WTC11 (cell line): ENCODE measurements at regions not wholly inside any gene's neighbourhood (a gene's known extent, or its start where the extent isn't known, plus 50 kb on each side); places are given as distances from the start of the nearest gene placed in this dataset.

Experiments used
- ATAC-seq: fragments of 200-7000 bp; cut with Tn5 transposase; 2 replicates; pipeline ENCODE4 v1.10.0; 2021; ENCODE audit warnings: mild to moderate bottlenecking, moderate library complexity
- CTCF ChIA-PET: fragments of 300-600 bp; sonication (Branson Sonifier 250); formaldehyde crosslinking; loops from one replicate; lab custom pipeline; 2021; ENCODE audit warnings: antibody characterized with exemption; lab: Charles Lee
- POLR2A ChIA-PET: fragments of 350-600 bp; sonication (Branson Sonifier 250); formaldehyde crosslinking; loops from one replicate; lab custom pipeline; 2021; ENCODE audit warnings: antibody characterized with exemption; lab: Charles Lee
- DNase-seq: peaks from one replicate; pipeline ENCODE4 v3.0.0; 2021; ENCODE audit warnings: low spot score
- H3K27ac Mint-ChIP-seq: 2 replicates; pipeline ENCODE4 v1.8.0; 2021; ENCODE audit warnings: mixed read lengths
- H3K27me3 Mint-ChIP-seq: 2 replicates; pipeline ENCODE4 v1.8.0; 2021; ENCODE audit warnings: low read depth, mild to moderate bottlenecking, moderate library complexity, mixed read lengths
- H3K36me3 Mint-ChIP-seq: 2 replicates; pipeline ENCODE4 v1.8.0; 2021; ENCODE audit warnings: mixed read lengths
- H3K4me1 Mint-ChIP-seq: 2 replicates; pipeline ENCODE4 v1.8.0; 2022; ENCODE audit warnings: mixed read lengths
- H3K4me3 Mint-ChIP-seq: 2 replicates; pipeline ENCODE4 v1.8.0; 2021; ENCODE audit warnings: mild to moderate bottlenecking, moderate library complexity, mixed read lengths
- H3K9me3 Mint-ChIP-seq: 2 replicates; pipeline ENCODE4 v1.8.0; 2021; ENCODE audit warnings: mixed read lengths
- ELF4 ChIP-seq: sonication (generic); formaldehyde crosslinking; IDR thresholded peaks from 2 replicates; pipeline ENCODE4 v1.8.1; 2022; ENCODE audit warnings: low read depth, mild to moderate bottlenecking, moderate library complexity, missing genetic modification reagents
- ESRRA ChIP-seq: sonication (generic); formaldehyde crosslinking; IDR thresholded peaks from 2 replicates; pipeline ENCODE4 v1.8.1; 2022; ENCODE audit warnings: mild to moderate bottlenecking, missing genetic modification reagents, borderline replicate concordance
- FOXJ3 ChIP-seq: sonication (generic); formaldehyde crosslinking; IDR thresholded peaks from 2 replicates; pipeline ENCODE4 v1.9.0; 2021; ENCODE audit warnings: missing genetic modification reagents, mild to moderate bottlenecking, borderline replicate concordance
- GABPB1 ChIP-seq: sonication (generic); formaldehyde crosslinking; IDR thresholded peaks from 2 replicates; pipeline ENCODE4 v1.8.1; 2023; ENCODE audit warnings: mild to moderate bottlenecking, missing genetic modification reagents
- SMAD3 ChIP-seq: sonication (generic); formaldehyde crosslinking; IDR thresholded peaks from 2 replicates; pipeline ENCODE4 v1.8.0; 2022; ENCODE audit warnings: missing genetic modification reagents, mild to moderate bottlenecking, borderline replicate concordance
- SOX15 ChIP-seq: fragments of 250-450 bp; sonication (Bioruptor Pico); IDR thresholded peaks from 2 replicates; pipeline ENCODE4 v1.9.0; 2021; ENCODE audit warnings: mild to moderate bottlenecking
- ZNF317 ChIP-seq: sonication (generic); formaldehyde crosslinking; IDR thresholded peaks from 2 replicates; pipeline ENCODE4 v1.8.1; 2023; ENCODE audit warnings: low read depth, mild to moderate bottlenecking, moderate library complexity, missing genetic modification reagents, borderline replicate concordance
- ZNF671 ChIP-seq: fragments of 250-450 bp; sonication (Bioruptor Pico); IDR thresholded peaks from 2 replicates; pipeline ENCODE4 v1.8.0; 2021; ENCODE audit warnings: mild to moderate bottlenecking
- TF ChIP-seq, protein P1 (sequence below): fragments of 250-450 bp; sonication (Bioruptor Pico); conservative IDR thresholded peaks from 2 replicates; pipeline ENCODE4 v1.9.0; 2021; ENCODE audit warnings: mild to moderate bottlenecking
- TF ChIP-seq, protein P2 (sequence below): fragments of 250-450 bp; sonication (Bioruptor Pico); IDR thresholded peaks from 2 replicates; pipeline ENCODE4 v1.9.0; 2021; ENCODE audit warnings: moderate library complexity, mild to moderate bottlenecking, inconsistent platforms, borderline replicate concordance
- TF ChIP-seq, protein P3 (sequence below): sonication (generic); formaldehyde crosslinking; IDR thresholded peaks from 2 replicates; pipeline ENCODE4 v1.8.0; 2023; ENCODE audit warnings: missing genetic modification reagents, mild to moderate bottlenecking, borderline replicate concordance
- TF ChIP-seq, protein P4 (sequence below): sonication (generic); formaldehyde crosslinking; IDR thresholded peaks from 2 replicates; pipeline ENCODE4 v1.8.1; 2022; ENCODE audit warnings: low read depth, mild to moderate bottlenecking, moderate library complexity, missing genetic modification reagents, borderline replicate concordance
- TF ChIP-seq, protein P5 (sequence below): sonication (generic); formaldehyde crosslinking; conservative IDR thresholded peaks from 2 replicates; pipeline ENCODE4 v1.8.1; 2022; ENCODE audit warnings: mild to moderate bottlenecking, missing genetic modification reagents
- TF ChIP-seq, protein P6 (sequence below): sonication (generic); formaldehyde crosslinking; IDR thresholded peaks from 2 replicates; pipeline ENCODE4 v1.8.1; 2023; ENCODE audit warnings: mild to moderate bottlenecking, missing genetic modification reagents

DNA sequence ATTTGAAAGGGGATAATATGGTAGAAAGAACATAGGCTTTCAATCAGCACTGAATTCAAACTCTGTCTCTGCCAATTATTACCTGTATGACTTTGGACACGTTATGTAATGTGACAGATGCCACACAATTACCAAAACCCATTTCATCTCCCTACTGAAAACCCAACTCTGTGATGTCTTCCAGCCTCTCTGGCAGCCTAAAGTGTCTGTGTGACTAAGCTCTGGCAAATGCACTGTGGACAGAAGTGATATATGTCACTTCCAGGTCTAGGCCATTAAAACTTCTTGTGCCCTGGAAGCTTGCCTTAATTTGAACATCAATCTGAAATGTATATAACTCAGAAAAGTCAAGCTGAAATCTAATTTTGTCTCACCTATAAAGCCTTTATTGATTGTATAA, 552.0 kb downstream of the RFC3 start (continued):
- TF ChIP-seq, protein P1, sequence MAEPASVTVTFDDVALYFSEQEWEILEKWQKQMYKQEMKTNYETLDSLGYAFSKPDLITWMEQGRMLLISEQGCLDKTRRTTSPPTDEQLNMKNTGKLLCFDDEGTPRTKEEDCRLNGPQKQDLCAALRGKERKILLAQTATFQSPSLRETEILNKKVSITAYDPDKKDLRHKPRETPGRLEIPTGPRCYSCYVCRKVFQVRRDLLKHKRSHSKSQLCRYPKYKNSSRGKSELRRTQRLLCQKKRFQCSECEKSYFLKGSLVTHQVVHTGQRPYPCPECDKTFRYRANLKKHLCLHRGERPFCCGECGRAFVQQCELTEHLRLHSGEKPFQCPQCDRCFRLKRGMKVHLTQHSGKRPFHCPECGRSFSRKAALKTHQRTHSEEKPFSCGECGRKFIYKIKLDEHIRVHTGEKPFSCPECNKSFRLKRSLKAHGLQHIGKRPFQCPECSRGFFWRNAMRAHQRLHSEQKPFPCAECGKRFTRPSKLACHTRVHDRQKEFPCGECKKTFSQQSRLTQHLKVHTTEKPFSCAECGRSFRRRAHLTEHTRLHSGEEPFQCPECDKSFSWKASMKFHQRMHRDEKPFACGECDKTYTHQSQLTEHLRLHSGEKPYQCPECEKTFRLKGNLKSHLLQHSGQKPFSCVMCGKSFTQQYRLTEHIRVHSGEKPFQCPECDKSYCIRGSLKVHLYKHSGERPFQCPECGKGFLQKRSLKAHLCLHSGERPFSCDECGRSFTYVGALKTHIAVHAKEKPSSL: no peak
- TF ChIP-seq, protein P2, sequence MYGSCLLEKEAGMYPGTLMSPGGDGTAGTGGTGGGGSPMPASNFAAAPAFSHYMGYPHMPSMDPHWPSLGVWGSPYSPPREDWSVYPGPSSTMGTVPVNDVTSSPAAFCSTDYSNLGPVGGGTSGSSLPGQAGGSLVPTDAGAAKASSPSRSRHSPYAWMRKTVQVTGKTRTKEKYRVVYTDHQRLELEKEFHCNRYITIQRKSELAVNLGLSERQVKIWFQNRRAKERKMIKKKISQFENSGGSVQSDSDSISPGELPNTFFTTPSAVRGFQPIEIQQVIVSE (CRISPR knock-in tag): no peak
- no peak for TF ChIP-seq ESRRA (CRISPR knock-in tag)
- TF ChIP-seq ZNF317: no peak
- TF ChIP-seq ELF4: no peak
- no peak for TF ChIP-seq SMAD3 (CRISPR knock-in tag)
- TF ChIP-seq, protein P3, sequence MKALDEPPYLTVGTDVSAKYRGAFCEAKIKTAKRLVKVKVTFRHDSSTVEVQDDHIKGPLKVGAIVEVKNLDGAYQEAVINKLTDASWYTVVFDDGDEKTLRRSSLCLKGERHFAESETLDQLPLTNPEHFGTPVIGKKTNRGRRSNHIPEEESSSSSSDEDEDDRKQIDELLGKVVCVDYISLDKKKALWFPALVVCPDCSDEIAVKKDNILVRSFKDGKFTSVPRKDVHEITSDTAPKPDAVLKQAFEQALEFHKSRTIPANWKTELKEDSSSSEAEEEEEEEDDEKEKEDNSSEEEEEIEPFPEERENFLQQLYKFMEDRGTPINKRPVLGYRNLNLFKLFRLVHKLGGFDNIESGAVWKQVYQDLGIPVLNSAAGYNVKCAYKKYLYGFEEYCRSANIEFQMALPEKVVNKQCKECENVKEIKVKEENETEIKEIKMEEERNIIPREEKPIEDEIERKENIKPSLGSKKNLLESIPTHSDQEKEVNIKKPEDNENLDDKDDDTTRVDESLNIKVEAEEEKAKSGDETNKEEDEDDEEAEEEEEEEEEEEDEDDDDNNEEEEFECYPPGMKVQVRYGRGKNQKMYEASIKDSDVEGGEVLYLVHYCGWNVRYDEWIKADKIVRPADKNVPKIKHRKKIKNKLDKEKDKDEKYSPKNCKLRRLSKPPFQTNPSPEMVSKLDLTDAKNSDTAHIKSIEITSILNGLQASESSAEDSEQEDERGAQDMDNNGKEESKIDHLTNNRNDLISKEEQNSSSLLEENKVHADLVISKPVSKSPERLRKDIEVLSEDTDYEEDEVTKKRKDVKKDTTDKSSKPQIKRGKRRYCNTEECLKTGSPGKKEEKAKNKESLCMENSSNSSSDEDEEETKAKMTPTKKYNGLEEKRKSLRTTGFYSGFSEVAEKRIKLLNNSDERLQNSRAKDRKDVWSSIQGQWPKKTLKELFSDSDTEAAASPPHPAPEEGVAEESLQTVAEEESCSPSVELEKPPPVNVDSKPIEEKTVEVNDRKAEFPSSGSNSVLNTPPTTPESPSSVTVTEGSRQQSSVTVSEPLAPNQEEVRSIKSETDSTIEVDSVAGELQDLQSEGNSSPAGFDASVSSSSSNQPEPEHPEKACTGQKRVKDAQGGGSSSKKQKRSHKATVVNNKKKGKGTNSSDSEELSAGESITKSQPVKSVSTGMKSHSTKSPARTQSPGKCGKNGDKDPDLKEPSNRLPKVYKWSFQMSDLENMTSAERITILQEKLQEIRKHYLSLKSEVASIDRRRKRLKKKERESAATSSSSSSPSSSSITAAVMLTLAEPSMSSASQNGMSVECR: no peak
- TF ChIP-seq, all 79 proteins: peak for 0

DNA sequence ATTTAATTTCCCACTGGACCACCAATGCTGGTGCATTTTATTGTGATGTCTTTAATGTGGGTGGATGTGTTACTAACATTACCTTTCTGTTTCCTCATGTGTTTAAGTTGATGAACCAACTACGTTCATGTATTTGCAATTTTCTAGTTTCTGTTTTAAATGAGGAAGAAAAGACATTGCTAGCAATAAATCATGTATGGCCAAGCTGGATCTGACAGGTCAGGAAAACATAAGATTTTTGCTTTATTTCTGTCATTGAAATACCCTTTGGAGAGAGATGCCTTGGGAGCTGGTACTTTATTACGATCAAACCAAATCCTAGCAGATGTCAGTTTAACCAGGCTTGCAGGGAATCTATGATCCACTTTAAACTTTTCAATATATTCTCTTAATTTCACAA, 553.2 kb downstream of the RFC3 start:
- peaks cover 10% of the 10 kb centered on the region for H3K36me3 Mint-ChIP-seq

More for the DNA sequence above, 553.2 kb downstream of the RFC3 start:
- ATAC-seq (no peak), DNase-seq (no peak)
- H3K4me1 Mint-ChIP-seq: peaks cover 13% of the 10 kb centered on the region
- TF ChIP-seq ZNF671 (CRISPR knock-in tag) (no peak), GABPB1 (no peak), FOXJ3 (CRISPR knock-in tag) (no peak), SOX15 (CRISPR knock-in tag) (no peak)
- TF ChIP-seq, protein P4, sequence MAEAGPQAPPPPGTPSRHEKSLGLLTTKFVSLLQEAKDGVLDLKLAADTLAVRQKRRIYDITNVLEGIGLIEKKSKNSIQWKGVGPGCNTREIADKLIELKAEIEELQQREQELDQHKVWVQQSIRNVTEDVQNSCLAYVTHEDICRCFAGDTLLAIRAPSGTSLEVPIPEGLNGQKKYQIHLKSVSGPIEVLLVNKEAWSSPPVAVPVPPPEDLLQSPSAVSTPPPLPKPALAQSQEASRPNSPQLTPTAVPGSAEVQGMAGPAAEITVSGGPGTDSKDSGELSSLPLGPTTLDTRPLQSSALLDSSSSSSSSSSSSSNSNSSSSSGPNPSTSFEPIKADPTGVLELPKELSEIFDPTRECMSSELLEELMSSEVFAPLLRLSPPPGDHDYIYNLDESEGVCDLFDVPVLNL (CRISPR knock-in tag): no peak
- TF ChIP-seq, protein P3: no peak
- TF ChIP-seq, protein P5, sequence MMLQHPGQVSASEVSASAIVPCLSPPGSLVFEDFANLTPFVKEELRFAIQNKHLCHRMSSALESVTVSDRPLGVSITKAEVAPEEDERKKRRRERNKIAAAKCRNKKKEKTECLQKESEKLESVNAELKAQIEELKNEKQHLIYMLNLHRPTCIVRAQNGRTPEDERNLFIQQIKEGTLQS (CRISPR knock-in tag): no peak
- TF ChIP-seq, protein P6, sequence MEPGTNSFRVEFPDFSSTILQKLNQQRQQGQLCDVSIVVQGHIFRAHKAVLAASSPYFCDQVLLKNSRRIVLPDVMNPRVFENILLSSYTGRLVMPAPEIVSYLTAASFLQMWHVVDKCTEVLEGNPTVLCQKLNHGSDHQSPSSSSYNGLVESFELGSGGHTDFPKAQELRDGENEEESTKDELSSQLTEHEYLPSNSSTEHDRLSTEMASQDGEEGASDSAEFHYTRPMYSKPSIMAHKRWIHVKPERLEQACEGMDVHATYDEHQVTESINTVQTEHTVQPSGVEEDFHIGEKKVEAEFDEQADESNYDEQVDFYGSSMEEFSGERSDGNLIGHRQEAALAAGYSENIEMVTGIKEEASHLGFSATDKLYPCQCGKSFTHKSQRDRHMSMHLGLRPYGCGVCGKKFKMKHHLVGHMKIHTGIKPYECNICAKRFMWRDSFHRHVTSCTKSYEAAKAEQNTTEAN (CRISPR knock-in tag): no peak
- no peak overlapping the region for H3K27ac Mint-ChIP-seq
- H3K9me3 Mint-ChIP-seq: peaks cover 11% of the 10 kb centered on the region
- ChIA-PET CTCF (interaction anchor here (0.6 kb wide), 1 partner anchor 10 kb away, joined by 3 read pairs; no protein-coding TSS in a partner anchor), POLR2A (no interaction called here)
- no peak overlapping the region for H3K4me3 Mint-ChIP-seq
- no peaks in the 10 kb centered on the region for H3K27me3 Mint-ChIP-seq
